Activated CD8-positive, alpha-beta memory T cell treated with anti-CD3 and anti-CD28 coated beads, Interleukin-2, amount 10 ng/mL, durations not matched to agents 7 days and 5 days (primary cell): ENCODE measurements at regions not wholly inside any gene's neighbourhood (a gene's known extent, or its start where the extent isn't known, plus 50 kb on each side); places are given as distances from the start of the nearest gene placed in this dataset.
"Not testable (repeated sequence)": the region's sequence is repeated elsewhere in the genome, so short reads cannot be mapped to it uniquely, and the experiment has no call there.

Experiments used
- ATAC-seq: fragments of 150-1000 bp; cut with Tn5 transposase; one replicate; pipeline ENCODE4 v1.10.0; 2021; ENCODE audit warnings: moderate library complexity
- CTCF ChIA-PET: fragments of 350-600 bp; sonication (Branson Sonifier 250); formaldehyde crosslinking; loops from one replicate; lab custom pipeline; 2021; ENCODE audit warnings: antibody characterized with exemption; lab: Charles Lee
- DNase-seq: peaks from one replicate; pipeline ENCODE4 v3.0.0-alpha.2; 2020
- H3K27ac Mint-ChIP-seq: one replicate; pipeline ENCODE4 v1.8.0; 2021; ENCODE audit warnings: mild to moderate bottlenecking, mixed read lengths
- H3K27me3 Mint-ChIP-seq: one replicate; pipeline ENCODE4 v1.8.0; 2021; ENCODE audit warnings: mixed read lengths
- H3K36me3 Mint-ChIP-seq: one replicate; pipeline ENCODE4 v1.8.0; 2021; ENCODE audit warnings: mild to moderate bottlenecking, mixed read lengths
- H3K4me1 Mint-ChIP-seq: one replicate; pipeline ENCODE4 v1.8.0; 2021; ENCODE audit warnings: mixed read lengths
- H3K4me3 Mint-ChIP-seq: one replicate; pipeline ENCODE4 v1.8.0; 2021; ENCODE audit warnings: mild to moderate bottlenecking, moderate library complexity, mixed read lengths
- H3K9me3 Mint-ChIP-seq: one replicate; pipeline ENCODE4 v1.8.0; 2022; ENCODE audit warnings: low read depth, mixed read lengths

DNA sequence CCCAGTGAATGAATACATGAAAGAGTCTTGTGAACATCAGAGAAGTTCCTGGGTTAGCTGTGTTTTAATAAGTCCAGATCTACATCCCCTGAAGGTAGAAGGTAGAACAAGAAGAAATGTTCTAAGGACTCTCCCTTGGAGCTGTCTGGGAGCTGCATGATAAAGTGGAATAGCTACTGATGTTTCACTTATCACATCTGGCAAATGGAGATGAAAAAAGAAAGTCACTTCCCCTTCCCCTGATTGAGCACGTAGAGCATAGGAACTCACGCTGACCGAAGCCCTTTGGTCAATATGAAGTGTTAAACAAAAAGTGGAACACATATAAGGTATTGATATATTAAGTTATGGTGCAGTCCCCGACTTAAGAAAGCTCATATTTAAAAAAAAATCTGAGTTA is 53.2 kb upstream of the PARP1 start:
- CTCF ChIA-PET: interaction anchor here (0.6 to 1.4 kb wide), 2 partner anchors 22 to 66 kb away, joined by 3 read pairs; no protein-coding TSS in a partner anchor
- H3K27me3 Mint-ChIP-seq: peaks cover 2% of the 10 kb centered on the region
- no peak overlapping the region for H3K4me3 Mint-ChIP-seq
- H3K27ac Mint-ChIP-seq: no peak overlapping the region
- peaks cover 2% of the 10 kb centered on the region for H3K9me3 Mint-ChIP-seq
- DNase-seq (no peak), ATAC-seq (no peak)
- peaks cover 11% of the 10 kb centered on the region for H3K4me1 Mint-ChIP-seq
- no peaks in the 10 kb centered on the region for H3K36me3 Mint-ChIP-seq

- Mint-ChIP-seq H3K27ac (no peak overlapping the region), H3K4me1 (no peaks in the 10 kb centered on the region), H3K9me3 (peaks cover 5% of the 10 kb centered on the region), H3K36me3 (no peaks in the 10 kb centered on the region), H3K4me3 (no peak overlapping the region), H3K27me3 (peaks cover 16% of the 10 kb centered on the region)
- DNase-seq: no peak
- ATAC-seq: no peak
- CTCF ChIA-PET: interaction anchor here (1.5 kb wide), 1 partner anchor 14 kb away, joined by 3 read pairs; no protein-coding TSS in a partner anchor
These were observed 56.2 kb upstream of the PARP1 start for GRCh38 chr1:226463925-226464586.

DNA sequence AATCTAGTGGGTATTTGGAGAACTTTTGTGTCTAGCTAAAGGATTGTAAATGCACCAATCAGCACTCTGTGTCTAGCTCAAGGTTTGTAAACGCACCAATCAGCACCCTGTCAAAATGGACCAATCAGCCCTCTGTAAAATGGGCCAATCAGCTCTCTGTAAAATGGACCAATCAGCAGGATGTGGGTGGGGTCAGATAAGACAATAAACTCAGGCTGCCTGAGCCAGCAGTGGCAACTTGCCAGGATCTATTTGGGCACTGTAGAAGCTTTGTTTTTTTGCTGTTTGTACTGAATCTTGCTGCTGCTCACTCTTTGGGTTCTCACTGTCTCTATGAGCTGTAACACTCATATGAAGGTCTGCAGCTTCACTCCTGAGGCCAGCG is 56.7 kb upstream of the PARP1 start:
- H3K4me3 Mint-ChIP-seq, H3K4me1 Mint-ChIP-seq, H3K27ac Mint-ChIP-seq, ATAC-seq, H3K9me3 Mint-ChIP-seq, DNase-seq, H3K36me3 Mint-ChIP-seq: not testable (repeated sequence)
- H3K27me3 Mint-ChIP-seq: peaks cover 19% of the 10 kb centered on the region
- CTCF ChIA-PET: interaction anchor here (1.5 kb wide), 1 partner anchor 14 kb away, joined by 3 read pairs; no protein-coding TSS in a partner anchor

GRCh38 chr1:226466296-226466695 is 58.4 kb upstream of the PARP1 start:
- H3K36me3 Mint-ChIP-seq: peaks cover 1% of the 10 kb centered on the region
- DNase-seq (no peak), ATAC-seq (no peak)
- CTCF ChIA-PET: interaction anchor here (1.5 kb wide), 1 partner anchor 9 kb away, joined by 4 read pairs; no protein-coding TSS in a partner anchor
- H3K27ac Mint-ChIP-seq: no peak overlapping the region
- H3K9me3 Mint-ChIP-seq: peaks cover 5% of the 10 kb centered on the region
- peaks cover 21% of the 10 kb centered on the region for H3K27me3 Mint-ChIP-seq
- H3K4me3 Mint-ChIP-seq: no peak overlapping the region
- no peaks in the 10 kb centered on the region for H3K4me1 Mint-ChIP-seq

- Mint-ChIP-seq H3K4me1 (no peaks in the 10 kb centered on the region), H3K27me3 (peaks cover 21% of the 10 kb centered on the region), H3K4me3 (no peak overlapping the region), H3K36me3 (peaks cover 1% of the 10 kb centered on the region), H3K27ac (no peak overlapping the region), H3K9me3 (peaks cover 5% of the 10 kb centered on the region)
- ATAC-seq (no peak), DNase-seq (no peak)
- CTCF ChIA-PET: interaction anchor here (1.3 to 1.8 kb wide), 2 partner anchors 10 to 21 kb away, joined by 3 to 6 read pairs; no protein-coding TSS in a partner anchor
These were observed 59.5 kb upstream of the PARP1 start for GRCh38 chr1:226467443-226467842.

GRCh38 chr1:226470921-226471866 is 63.3 kb upstream of the PARP1 start:
- CTCF ChIA-PET: no interaction called here
- Mint-ChIP-seq H3K27ac (no peak overlapping the region), H3K27me3 (peaks cover 28% of the 10 kb centered on the region)

GRCh38 chr1:226473325-226473724 is 65.4 kb upstream of the PARP1 start:
- Mint-ChIP-seq H3K27me3 (peaks cover 24% of the 10 kb centered on the region), H3K4me1 (peaks cover 1% of the 10 kb centered on the region), H3K36me3 (peaks cover 1% of the 10 kb centered on the region), H3K9me3 (no peaks in the 10 kb centered on the region), H3K4me3 (no peak overlapping the region), H3K27ac (no peak overlapping the region)
- CTCF ChIA-PET: no interaction called here
- ATAC-seq (no peak), DNase-seq (no peak)

More at GRCh38 chr1:226470921-226471866, 63.3 kb upstream of the PARP1 start:
- Mint-ChIP-seq H3K9me3 (peaks cover 3% of the 10 kb centered on the region), H3K36me3 (peaks cover 1% of the 10 kb centered on the region), H3K4me1 (peaks cover 1% of the 10 kb centered on the region), H3K4me3 (no peak overlapping the region)
- DNase-seq (no peak), ATAC-seq (no peak)

DNA sequence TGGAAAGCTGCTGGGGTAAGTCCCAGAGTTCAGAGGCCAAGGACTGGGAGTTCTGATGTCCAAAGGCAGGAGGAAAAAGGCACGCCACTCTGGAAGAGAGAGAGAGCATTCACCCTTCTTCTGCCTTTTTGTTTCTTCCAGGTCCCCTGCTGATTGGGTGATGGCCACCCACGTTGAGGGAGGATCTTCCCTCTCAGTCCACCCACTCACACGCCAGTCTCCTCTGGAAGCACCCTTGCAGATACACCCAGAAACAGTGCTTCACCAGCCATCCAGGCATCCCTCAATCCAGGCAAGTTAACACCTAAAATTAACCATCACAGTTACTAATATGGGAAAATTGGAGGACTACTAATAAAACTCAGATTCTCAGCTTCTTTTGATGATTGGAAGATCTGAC is 66.1 kb upstream of the PARP1 start:
- ATAC-seq: no peak
- no peak overlapping the region for H3K4me3 Mint-ChIP-seq
- peaks cover 19% of the 10 kb centered on the region for H3K27me3 Mint-ChIP-seq
- H3K9me3 Mint-ChIP-seq: no peaks in the 10 kb centered on the region
- CTCF ChIA-PET: no interaction called here
- DNase-seq: no peak
- peaks cover 1% of the 10 kb centered on the region for H3K4me1 Mint-ChIP-seq
- H3K36me3 Mint-ChIP-seq: peaks cover 1% of the 10 kb centered on the region
- H3K27ac Mint-ChIP-seq: no peak overlapping the region

DNA sequence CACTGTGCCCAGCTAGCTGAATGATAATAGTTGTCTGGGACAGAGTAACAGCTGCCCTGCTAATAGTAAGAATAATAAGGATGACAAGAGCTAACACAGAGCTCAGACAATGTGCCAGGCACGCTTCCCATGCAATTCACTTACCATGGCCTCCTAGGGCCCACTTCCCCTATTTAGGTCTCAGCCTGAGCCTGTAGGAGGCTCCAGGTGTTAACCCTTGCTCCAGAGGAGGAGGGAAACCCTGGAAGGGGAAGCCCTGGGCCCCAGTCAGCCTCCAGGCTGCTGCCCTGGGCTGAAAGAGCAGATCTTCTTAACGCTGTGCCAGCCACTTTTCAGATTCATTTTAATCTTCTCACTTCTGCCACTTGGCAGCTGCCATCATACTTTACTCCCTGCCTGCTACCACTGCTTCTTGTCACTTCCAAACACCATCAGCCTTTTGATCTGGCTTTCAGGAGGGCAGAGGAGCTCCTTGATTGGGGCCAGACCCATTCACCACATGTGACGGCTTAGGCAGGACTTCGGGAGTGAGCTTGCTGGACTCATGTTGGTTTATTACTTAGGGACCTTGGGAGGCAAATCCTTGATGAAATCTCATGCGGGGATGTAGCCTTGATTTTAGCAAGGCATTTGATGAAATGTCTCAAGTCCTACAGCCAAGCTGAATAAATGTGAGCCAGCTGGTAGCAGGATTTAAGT is 66.7 kb upstream of the PARP1 start:
- CTCF ChIA-PET: no interaction called here
- DNase-seq: no peak
- no peak overlapping the region for H3K4me3 Mint-ChIP-seq
- H3K9me3 Mint-ChIP-seq: no peaks in the 10 kb centered on the region
- peaks cover 1% of the 10 kb centered on the region for H3K4me1 Mint-ChIP-seq
- no peak for ATAC-seq
- peaks cover 16% of the 10 kb centered on the region for H3K27me3 Mint-ChIP-seq
- H3K36me3 Mint-ChIP-seq: peaks cover 1% of the 10 kb centered on the region
- H3K27ac Mint-ChIP-seq: no peak overlapping the region

DNA sequence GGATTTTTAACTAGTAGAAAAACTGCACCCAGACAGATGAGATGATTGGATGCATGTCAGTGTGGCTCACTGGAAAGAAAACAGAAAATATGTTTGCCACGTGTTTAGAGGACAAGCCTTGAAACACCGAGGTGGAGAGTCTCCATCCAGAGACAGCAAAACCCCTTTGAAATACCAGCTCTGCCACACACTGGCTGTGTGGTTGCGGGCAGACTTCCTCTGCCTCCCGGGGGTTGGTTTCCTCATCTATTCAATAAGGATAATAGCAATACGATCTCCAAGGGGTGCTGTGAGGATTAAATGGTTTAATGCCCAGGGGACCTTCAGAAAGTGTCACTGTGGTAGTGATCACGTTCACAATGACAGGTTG is 67.2 kb upstream of the PARP1 start:
- no peak overlapping the region for H3K4me3 Mint-ChIP-seq
- CTCF ChIA-PET: no interaction called here
- DNase-seq: no peak
- no peak for ATAC-seq
- H3K27me3 Mint-ChIP-seq: peaks cover 16% of the 10 kb centered on the region
- no peaks in the 10 kb centered on the region for H3K9me3 Mint-ChIP-seq
- H3K36me3 Mint-ChIP-seq: peaks cover 1% of the 10 kb centered on the region
- H3K27ac Mint-ChIP-seq: no peak overlapping the region
- H3K4me1 Mint-ChIP-seq: peaks cover 1% of the 10 kb centered on the region

DNA sequence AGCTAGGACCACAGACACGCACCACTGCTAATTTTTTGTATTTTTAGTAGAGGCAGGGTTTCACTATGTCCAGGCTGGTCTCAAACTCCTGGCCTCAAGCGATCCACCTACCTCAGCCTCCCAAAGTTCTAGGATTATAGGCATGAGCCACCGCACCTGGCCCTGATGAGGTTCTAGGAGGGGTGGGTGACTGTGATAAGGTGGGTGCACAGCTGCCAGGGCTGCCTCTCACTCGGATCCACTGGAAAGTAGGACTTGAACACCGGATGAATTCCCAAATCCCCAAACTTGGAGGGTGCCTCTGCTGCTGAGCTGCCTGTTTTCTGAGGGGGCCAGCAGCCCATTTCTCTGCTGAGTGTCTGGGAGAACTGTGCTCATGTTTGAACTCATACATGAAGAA is 68.2 kb upstream of the PARP1 start:
- H3K27me3 Mint-ChIP-seq: peaks cover 13% of the 10 kb centered on the region
- CTCF ChIA-PET: no interaction called here
- DNase-seq (no peak), ATAC-seq (no peak)
- H3K4me1 Mint-ChIP-seq: peaks cover 1% of the 10 kb centered on the region
- H3K27ac Mint-ChIP-seq: no peak overlapping the region
- no peaks in the 10 kb centered on the region for H3K9me3 Mint-ChIP-seq
- H3K36me3 Mint-ChIP-seq: no peaks in the 10 kb centered on the region
- no peak overlapping the region for H3K4me3 Mint-ChIP-seq

DNA sequence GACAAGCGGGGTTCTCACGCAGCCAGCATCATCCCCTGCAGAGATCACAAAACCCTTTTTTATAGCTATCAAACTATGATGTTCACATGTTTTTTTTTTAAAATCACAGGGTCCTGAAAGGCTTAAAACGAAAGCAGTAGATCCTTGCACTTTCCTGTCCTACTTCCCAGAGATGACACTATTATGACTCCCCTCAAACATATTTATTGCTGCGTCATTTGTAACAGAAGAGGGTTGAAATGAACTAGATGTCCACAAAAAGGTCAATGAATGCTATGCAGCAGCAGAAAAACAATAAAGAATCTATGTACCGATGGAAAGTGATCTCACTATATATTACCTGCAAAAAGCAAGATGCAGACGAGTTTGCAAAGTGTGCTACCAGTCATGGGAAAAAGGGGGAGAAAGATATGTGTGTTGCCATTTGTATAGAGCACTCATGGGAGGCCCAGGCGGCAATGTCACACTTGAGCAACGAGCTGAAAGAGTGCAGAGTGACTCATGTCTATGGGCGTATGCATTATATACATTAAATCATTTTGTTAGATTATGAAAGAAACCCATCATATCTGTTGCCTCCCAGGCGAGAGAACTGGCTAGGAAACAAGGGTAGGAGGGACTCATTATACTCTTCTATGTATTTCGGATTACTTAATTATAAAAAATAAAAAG is 68.9 kb upstream of the PARP1 start:
- H3K4me1 Mint-ChIP-seq: peaks cover 1% of the 10 kb centered on the region
- DNase-seq (no peak), ATAC-seq (no peak)
- H3K4me3 Mint-ChIP-seq: no peak overlapping the region
- peaks cover 18% of the 10 kb centered on the region for H3K27me3 Mint-ChIP-seq
- H3K27ac Mint-ChIP-seq: no peak overlapping the region
- CTCF ChIA-PET: no interaction called here
- H3K36me3 Mint-ChIP-seq: no peaks in the 10 kb centered on the region
- H3K9me3 Mint-ChIP-seq: no peaks in the 10 kb centered on the region

DNA sequence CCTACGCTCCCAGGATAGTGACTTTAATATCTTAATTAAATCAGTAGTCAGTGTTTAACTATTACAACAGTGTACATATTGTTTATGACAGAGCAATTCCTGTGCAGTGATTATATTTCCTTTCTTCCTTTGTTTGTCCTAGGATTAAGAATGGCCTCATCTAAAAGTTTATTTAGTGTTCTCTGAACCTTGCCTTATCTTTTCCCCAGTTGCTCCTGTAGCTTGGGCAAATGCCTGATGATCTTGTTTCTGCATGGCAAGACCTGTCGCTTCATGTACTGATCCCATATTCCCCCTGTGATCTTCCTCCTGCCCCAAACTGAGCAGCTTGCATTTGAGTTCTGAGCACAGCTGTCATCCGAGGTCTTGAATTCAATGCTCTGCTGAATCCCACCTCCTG is 69.1 kb upstream of the STUM start:
- DNase-seq: no peak
- peaks cover 40% of the 10 kb centered on the region for H3K27me3 Mint-ChIP-seq
- H3K4me3 Mint-ChIP-seq: no peak overlapping the region
- no peak for ATAC-seq
- H3K4me1 Mint-ChIP-seq: peaks cover 1% of the 10 kb centered on the region
- no peaks in the 10 kb centered on the region for H3K9me3 Mint-ChIP-seq
- no peak overlapping the region for H3K27ac Mint-ChIP-seq
- no peaks in the 10 kb centered on the region for H3K36me3 Mint-ChIP-seq
- CTCF ChIA-PET: no interaction called here
